HepG2 (cell line): ENCODE measurements at regions not wholly inside any gene's neighbourhood (a gene's known extent, or its start where the extent isn't known, plus 50 kb on each side); places are given as distances from the start of the nearest gene placed in this dataset.

Experiments used
- ATAC-seq: fragments of 200-7000 bp; cut with Tn5 transposase; 3 replicates; pipeline ENCODE4 v1.9.1; 2020; ENCODE audit warnings: mild to moderate bottlenecking, moderate library complexity
- BruUV-seq: library from RNA; stranded (reverse); fragments of 400-500 nt; replicated peaks from 2 replicates; lab custom pipeline; 2021; lab: Mats Ljungman, UMichigan
- CTCF ChIA-PET: fragments of 300-600 bp; formaldehyde crosslinking; extraction: SDS; loops from one replicate; lab custom pipeline; 2021; ENCODE audit warnings: low total read pairs, inconsistent platforms, low intra/inter-chr PET ratio; lab: Yijun Ruan, JAX
- POLR2A ChIA-PET: fragments of 350-600 bp; sonication (Branson Sonifier 250); formaldehyde crosslinking; loops from one replicate; lab custom pipeline; 2020; ENCODE audit warnings: antibody characterized with exemption, inconsistent platforms; lab: Yijun Ruan, JAX
- DNase-seq: peaks from one replicate; pipeline ENCODE4 v3.0.0-alpha.2; 2015; ENCODE audit warnings: low spot score
- FAIRE-seq: peaks from 3 replicates; lab custom pipeline; 2011; peaks lifted over from hg19 to GRCh38; lab: Jason Lieb, UNC
- H2AFZ ChIP-seq: one replicate; pipeline ENCODE4 v1.6.1; 2011; ENCODE audit warnings: low read length, inconsistent platforms
- H3K27ac ChIP-seq: fragments of 300-600 bp; 3 replicates; pipeline ENCODE4 v1.8.0; 2011; ENCODE audit warnings: mixed run types, mild to moderate bottlenecking, mixed read lengths, low read length, inconsistent platforms; ENCODE audit not compliant: insufficient read depth; ENCODE audit errors: extremely low read length
- H3K27me3 ChIP-seq, 2 experiments: fragments of 200-600 bp in 1 of 2; 2 replicates in 1 of 2; 3 replicates in 1 of 2; pipeline versions ENCODE4 v1.6.0 to v1.8.0; 2011; ENCODE audit warnings: low read length in 2 of 2, mild to moderate bottlenecking in 2 of 2, moderate library complexity in 2 of 2, inconsistent platforms in 1 of 2; ENCODE audit not compliant: insufficient read depth in 2 of 2, control insufficient read depth in 1 of 2
- H3K36me3 ChIP-seq, 2 experiments: fragments of 200-600 bp in 1 of 2; replicated peaks in 1 of 2; 2 replicates in 1 of 2; 3 replicates in 1 of 2; pipeline versions ENCODE4 v1.5.1 to v1.8.0; 2011; ENCODE audit warnings: low read length in 2 of 2, inconsistent platforms in 1 of 2; ENCODE audit not compliant: insufficient read depth in 2 of 2, control insufficient read depth in 1 of 2
- H3K4me1 ChIP-seq: 2 replicates; pipeline ENCODE4 v1.5.1; 2012; ENCODE audit warnings: low read length, inconsistent platforms; ENCODE audit not compliant: insufficient read depth
- H3K4me2 ChIP-seq: 2 replicates; pipeline ENCODE4 v1.6.0; 2011; ENCODE audit warnings: low read depth, low read length, inconsistent platforms
- H3K4me3 ChIP-seq, 3 experiments: fragments of 200-600 bp in 1 of 3; sonication (generic), shearing (Covaris generic) in 1 of 3; replicated peaks in 1 of 3; 2 replicates each; pipeline ENCODE4 v1.5.1; 2011 to 2016; ENCODE audit warnings: low read length in 3 of 3, inconsistent platforms in 2 of 3, low read depth in 2 of 3, mild to moderate bottlenecking in 2 of 3, control low read depth in 1 of 3, mixed read lengths in 1 of 3; ENCODE audit not compliant: insufficient read depth in 1 of 3
- H3K79me2 ChIP-seq: one replicate; pipeline ENCODE4 v1.6.1; 2011; ENCODE audit warnings: low read length, inconsistent platforms; ENCODE audit not compliant: insufficient read depth
- H3K9ac ChIP-seq: 2 replicates; pipeline ENCODE4 v1.6.0; 2011; ENCODE audit warnings: mild to moderate bottlenecking, low read depth, low read length, inconsistent platforms; ENCODE audit not compliant: insufficient read depth
- H3K9me3 ChIP-seq: 2 replicates; pipeline ENCODE4 v1.5.1; 2012; ENCODE audit warnings: mild to moderate bottlenecking, low read length
- H4K20me1 ChIP-seq: 2 replicates; pipeline ENCODE4 v1.6.0; 2011; ENCODE audit warnings: inconsistent platforms, mild to moderate bottlenecking, low read length, moderate library complexity; ENCODE audit not compliant: insufficient read depth
- ATM ChIP-seq: fragments of 450-650 bp; IDR thresholded peaks from 2 replicates; pipeline ENCODE4 v1.7.1; 2017; ENCODE audit warnings: mild to moderate bottlenecking, borderline replicate concordance
- JUN ChIP-seq: sonication (generic); formaldehyde crosslinking; IDR thresholded peaks from 2 replicates; pipeline ENCODE4 v1.4.0; 2020; ENCODE audit warnings: mild to moderate bottlenecking, missing genetic modification reagents
- MED8 ChIP-seq: sonication (generic); formaldehyde crosslinking; IDR thresholded peaks from 2 replicates; pipeline ENCODE4 v1.8.1; 2023; ENCODE audit warnings: mild to moderate bottlenecking, missing genetic modification reagents; ENCODE audit not compliant: insufficient replicate concordance
- NFKB2 ChIP-seq: sonication (generic); formaldehyde crosslinking; IDR thresholded peaks from 2 replicates; pipeline ENCODE4 v1.4.0; 2020; ENCODE audit warnings: missing genetic modification reagents, borderline replicate concordance
- NFYC ChIP-seq: IDR thresholded peaks from 2 replicates; pipeline ENCODE4 v1.6.1; 2016; ENCODE audit warnings: missing genetic modification reagents, missing compliant biosample characterization
- SCMH1 ChIP-seq: sonication (generic); formaldehyde crosslinking; IDR thresholded peaks from 2 replicates; pipeline ENCODE4 v1.9.0; 2021; ENCODE audit warnings: missing genetic modification reagents, mild to moderate bottlenecking, borderline replicate concordance
- ZNF562 ChIP-seq: sonication (generic); formaldehyde crosslinking; IDR thresholded peaks from 2 replicates; pipeline ENCODE4 v1.8.0; 2022; ENCODE audit warnings: missing genetic modification reagents, borderline replicate concordance
- WGBS: methylation state at CpG from one replicate; pipeline ENCODE4 v1.1.6; 2017; ENCODE audit warnings: low lambda C conversion rate; 5-methylcytosine and 5-hydroxymethylcytosine counted together
- in situ Hi-C: cut with HindIII; loops from 2 replicates; pipeline ENCODE4 v1.10.0; 2017; ENCODE audit warnings: low pct_unique_long_range_greater_than_20kb; ENCODE audit not compliant: extremely low pct_ligation_motif_present
- intact Hi-C: fragments of 100-400 bp; cut with micrococcal nuclease; formaldehyde crosslinking; loops from one replicate; pipeline ENCODE4 v1.10.0; 2022; ENCODE audit not compliant: unreplicated experiment

GRCh38 chr15:62708470-62708869, 334.1 kb upstream of the TPM1 start:
- Histone ChIP-seq H3K79me2 (no peaks in the 10 kb centered on the region), H3K9me3 (no peaks in the 10 kb centered on the region), H2AFZ (no peak overlapping the region), H3K36me3 (peaks cover 0 to 6% of the 10 kb centered on the region in 2 experiments; a peak in 3 of 5 replicates), H3K4me1 (no peaks in the 10 kb centered on the region), H3K27me3 (no peaks in the 10 kb centered on the region), H3K27ac (no peak overlapping the region), H3K4me3 (no peak overlapping the region), H4K20me1 (no peaks in the 10 kb centered on the region), H3K4me2 (no peak overlapping the region), H3K9ac (no peak overlapping the region)
- no peak for ATAC-seq
- intact Hi-C loops (no loop called here), in situ Hi-C loops (no loop called here)
- ChIA-PET POLR2A (no interaction called here), CTCF (no interaction called here)
- no peak for DNase-seq
- no TSS peak for BruUV-seq
- FAIRE-seq: no peak
- no peak for TF ChIP-seq ZNF562
- no peak for TF ChIP-seq NFKB2 (CRISPR knock-in tag)
- no peak for TF ChIP-seq JUN (CRISPR knock-in tag)
- 98% methylated on average over 7 of the region's 16 CpGs for WGBS

- BruUV-seq: no TSS peak
- Histone ChIP-seq H3K27ac (no peak overlapping the region), H3K4me3 (no peak overlapping the region), H2AFZ (no peak overlapping the region), H3K4me2 (no peak overlapping the region), H3K9ac (no peak overlapping the region), H3K9me3 (no peaks in the 10 kb centered on the region), H3K27me3 (no peaks in the 10 kb centered on the region), H4K20me1 (no peaks in the 10 kb centered on the region), H3K36me3 (peaks cover 0 to 3% of the 10 kb centered on the region in 2 experiments; a peak in 3 of 5 replicates), H3K4me1 (no peaks in the 10 kb centered on the region), H3K79me2 (no peaks in the 10 kb centered on the region)
- no peak for TF ChIP-seq MED8 (CRISPR knock-in tag)
- no peak for TF ChIP-seq SCMH1
- TF ChIP-seq NFYC (CRISPR knock-in tag): no peak
- no peak for TF ChIP-seq ATM
- ChIA-PET CTCF (no interaction called here), POLR2A (no interaction called here)
- FAIRE-seq (no peak), ATAC-seq (no peak), DNase-seq (no peak)
- in situ Hi-C loops: no loop called here
- WGBS: 95% methylated on average over 3 of the region's 3 CpGs
- intact Hi-C loops: no loop called here
These were observed 333.3 kb upstream of the TPM1 start for GRCh38 chr15:62709261-62709660.
